Activated CD8-positive, alpha-beta memory T cell treated with anti-CD3 and anti-CD28 coated beads for 48 hours (primary cell): ENCODE measurements at regions not wholly inside any gene's neighbourhood (a gene's known extent, or its start where the extent isn't known, plus 50 kb on each side); places are given as distances from the start of the nearest gene placed in this dataset.
"Not testable (repeated sequence)": the region's sequence is repeated elsewhere in the genome, so short reads cannot be mapped to it uniquely, and the experiment has no call there.

Experiments
- DNase-seq, 3 experiments: peaks; one replicate each; pipeline ENCODE4 v3.0.0-alpha.2; 2020; ENCODE audit warnings: low read depth in 2 of 3, low spot score in 2 of 3

DNA sequence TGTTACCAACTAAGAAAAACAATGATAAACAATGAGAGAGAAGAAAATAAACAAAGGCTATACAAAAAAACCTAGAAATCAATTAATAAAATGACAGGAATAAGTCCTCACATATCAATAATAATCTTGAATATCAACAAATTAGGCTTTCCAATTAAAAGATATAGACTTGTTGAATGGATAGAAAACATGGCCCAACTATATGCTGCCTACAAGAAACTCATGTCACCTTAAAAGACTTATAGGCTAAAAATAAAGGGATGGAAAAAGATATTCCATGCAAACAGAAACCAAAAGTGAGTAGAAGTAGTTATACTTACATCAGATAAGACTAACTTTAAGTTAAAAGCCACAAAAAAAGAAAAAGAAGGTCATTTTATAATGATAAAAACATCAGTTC, 183.9 kb downstream of the MYRFL start:
- DNase-seq, result no peak

DNA sequence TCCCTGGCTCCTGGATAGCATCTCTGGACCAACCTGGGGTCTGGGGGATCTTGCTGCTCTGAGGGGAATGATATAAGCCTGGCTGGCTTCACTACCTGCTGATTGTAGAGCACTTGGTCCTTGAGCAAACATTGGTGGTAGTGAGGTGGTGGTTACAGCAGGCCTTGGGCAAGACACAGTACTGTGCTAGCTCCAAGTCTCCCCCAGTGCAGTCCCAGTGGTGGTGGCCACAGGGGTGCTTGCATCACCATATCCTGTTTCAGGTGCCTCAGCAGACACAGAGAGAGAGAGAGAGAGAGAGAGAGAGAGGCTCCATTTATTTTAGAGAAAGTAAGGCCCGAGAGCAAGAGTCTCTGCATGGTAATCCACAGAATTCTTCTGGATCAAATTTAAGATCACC, 186.3 kb downstream of the MYRFL start:
- DNase-seq, result no peak

DNA sequence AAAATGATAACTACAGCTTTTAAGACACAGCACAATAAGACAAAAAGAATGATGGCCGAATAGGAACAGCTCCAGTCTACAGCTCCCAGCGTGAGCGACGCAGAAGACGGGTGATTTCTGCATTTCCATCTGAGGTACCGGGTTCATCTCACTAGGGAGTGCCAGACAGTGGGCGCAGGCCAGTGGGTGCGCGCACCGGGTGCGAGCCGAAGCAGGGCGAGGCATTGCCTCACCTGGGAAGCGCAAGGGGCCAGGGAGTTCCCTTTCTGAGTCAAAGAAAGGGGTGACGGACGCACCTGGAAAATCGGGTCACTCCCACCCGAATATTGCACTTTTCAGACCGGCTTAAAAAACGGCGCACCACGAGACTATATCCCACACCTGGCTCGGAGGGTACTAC, 188.0 kb downstream of the MYRFL start:
- not testable (repeated sequence) for DNase-seq

DNA sequence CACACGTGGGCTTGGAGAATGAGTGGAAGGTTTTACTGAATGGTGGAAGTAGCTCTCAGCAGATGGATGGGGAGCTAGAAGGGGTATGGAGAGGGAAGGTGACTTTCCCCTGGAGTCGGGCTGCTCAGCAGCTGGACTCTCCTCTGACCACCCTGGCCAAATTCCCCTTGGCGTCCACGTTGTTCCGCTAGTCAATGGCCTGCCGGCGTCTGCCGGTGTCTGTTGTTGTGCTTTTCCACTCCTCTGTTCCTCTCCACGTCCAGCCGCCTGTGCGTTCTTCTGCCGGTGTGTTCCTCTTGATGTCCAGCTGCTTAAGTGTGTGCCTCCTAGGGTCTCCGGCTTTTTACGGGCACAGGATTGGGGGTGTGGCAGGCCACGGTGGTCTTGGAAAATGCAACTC, 203.5 kb downstream of the MYRFL start:
- no peak for DNase-seq

DNA sequence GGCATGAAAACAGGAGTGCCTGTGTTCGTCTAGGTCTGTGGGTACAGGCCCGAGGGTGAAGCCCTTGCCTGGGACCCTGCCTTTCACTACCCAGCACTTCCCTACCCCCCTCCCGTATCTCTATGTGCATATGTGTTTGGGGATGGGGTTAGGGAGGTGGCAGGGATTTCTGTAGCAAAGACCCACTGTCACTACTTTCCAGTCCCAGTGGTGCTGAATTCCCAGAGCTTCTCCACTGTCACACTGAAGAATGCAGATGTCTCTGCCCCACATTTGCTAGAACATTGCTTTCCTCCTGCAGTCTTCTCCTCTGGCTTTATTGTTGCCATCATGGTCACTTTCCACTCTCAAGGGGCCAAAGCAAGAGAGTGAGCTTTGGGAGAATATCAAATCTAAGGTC, 203.9 kb downstream of the MYRFL start:
- DNase-seq, result no peak

DNA sequence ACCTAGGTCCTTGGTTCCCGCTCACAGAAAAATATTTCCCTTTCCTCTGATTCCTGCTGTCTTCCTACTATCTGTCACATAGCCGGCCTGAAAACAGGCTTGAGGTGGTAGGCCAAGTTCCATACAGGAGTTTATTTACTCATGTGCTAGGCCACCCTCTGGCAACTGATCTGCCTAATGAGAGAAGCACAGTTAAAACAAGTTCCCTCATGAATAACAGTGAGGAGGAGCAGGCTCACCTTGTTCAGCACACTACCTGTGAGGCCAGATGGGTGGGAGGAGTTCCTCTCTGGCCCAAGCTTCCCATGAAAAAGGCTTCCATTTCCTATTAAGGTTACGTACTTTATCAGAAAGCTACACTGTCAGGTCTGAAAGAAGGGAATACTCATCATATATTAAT, 206.0 kb downstream of the MYRFL start:
- DNase-seq, result no peak

DNA sequence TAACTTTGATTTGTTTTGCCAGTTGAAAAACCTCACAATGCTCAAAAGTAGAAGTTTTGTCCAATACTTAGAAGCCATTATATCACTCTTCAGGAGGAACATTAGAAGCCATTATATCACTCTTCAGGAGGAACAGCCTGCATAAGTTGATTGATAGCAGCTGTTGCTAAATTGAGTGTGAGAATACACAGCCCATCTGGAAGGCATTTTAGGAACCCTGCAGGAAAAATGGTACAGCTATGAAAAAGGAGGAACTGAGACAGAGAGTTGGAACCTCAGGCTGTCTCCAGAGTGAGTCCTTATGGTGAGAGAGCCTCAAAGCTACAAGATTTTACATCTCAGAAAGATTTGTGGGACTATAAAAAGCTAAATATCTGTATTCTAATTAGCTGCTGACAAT, 207.0 kb downstream of the MYRFL start:
- no peak for DNase-seq

DNA sequence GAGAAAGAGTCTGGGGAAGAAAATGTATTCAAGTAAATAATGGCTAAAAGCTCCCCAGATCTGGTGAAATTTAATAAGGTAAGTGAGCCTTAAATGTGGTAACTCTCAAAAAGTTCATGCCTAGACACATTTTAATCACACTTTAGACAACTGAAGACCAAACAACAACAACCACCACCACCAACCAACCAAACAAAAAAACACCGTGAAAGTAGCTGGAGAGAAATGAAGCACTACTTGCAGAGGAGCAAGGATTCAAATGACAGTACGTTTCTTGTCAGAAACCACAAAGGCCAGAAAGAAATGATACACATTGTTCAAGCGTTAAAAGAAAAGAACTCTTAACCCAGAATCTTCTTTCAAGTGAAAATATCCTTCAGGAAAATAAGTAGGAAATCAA, 208.3 kb downstream of the MYRFL start:
- no peak for DNase-seq

DNA sequence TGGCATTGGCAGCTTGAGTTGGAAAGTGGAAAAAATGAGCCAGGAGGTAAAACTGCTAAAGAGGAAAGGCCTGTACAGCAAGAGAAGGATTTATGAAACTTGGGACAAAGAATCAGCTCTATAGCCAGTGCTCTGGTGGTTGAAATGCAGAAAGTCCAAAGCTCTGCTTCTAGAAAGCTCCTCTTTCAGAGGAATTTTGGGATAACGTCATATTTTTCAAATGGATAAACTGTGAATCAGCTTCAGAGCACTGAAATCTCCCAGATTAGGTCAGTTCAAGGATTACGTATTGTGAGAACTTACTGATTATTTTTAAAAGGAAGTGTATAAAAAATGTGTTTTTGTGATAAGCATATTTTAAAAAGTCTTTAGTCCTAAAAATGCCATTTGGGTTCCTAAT, 203.1 kb upstream of the CNOT2 start:
- no peak for DNase-seq

DNA sequence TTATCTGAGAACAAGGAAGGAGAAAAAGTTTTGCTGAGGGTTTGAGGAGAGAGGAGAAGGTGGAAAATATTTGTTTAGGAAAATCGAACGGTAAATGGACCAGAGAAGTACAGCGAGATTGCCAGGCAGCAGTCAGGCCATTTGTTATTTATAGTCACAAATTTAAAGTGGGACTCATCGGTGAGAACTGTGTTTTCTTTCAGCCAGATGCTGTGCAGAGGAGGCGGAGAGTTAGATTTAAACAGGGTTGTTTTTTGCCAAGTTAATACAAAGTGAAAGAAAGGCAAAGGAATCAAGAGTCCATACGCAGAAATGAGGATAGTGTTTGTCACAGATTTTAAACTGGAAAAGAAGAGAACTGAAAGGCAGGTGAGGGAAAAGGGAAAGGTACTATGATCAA, 200.6 kb upstream of the CNOT2 start:
- DNase-seq, result no peak

DNA sequence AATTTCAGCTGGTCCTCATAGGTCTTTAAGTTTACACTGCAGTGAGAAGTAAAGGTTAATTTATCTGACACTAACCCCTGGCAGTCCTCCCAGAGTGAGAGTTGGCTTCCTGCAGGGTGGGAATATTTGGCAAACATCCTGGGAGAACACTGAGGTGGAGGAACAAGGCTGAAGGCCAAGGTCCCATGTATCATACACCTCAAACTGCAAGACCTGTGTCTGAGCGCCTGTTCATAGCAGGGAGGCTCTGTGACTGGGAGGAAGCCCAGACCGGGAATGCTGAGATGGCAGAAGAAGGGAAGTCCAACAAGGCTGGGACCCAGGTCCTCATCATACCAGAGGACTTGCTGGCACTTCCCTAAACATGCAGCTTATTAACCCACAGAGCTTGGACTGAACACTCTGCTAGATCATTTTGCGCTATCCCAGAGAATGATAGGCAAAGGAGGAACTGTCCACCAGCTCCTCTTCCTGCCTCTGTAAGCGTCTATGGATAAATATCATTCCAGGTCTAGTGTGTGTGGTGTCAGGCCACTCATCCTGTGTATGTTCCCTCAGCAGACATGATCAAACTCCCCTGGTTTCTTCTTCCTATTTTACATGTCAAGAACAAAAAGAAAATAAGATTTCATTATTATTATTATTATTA, 199.6 kb upstream of the CNOT2 start:
- DNase-seq, result no peak

DNA sequence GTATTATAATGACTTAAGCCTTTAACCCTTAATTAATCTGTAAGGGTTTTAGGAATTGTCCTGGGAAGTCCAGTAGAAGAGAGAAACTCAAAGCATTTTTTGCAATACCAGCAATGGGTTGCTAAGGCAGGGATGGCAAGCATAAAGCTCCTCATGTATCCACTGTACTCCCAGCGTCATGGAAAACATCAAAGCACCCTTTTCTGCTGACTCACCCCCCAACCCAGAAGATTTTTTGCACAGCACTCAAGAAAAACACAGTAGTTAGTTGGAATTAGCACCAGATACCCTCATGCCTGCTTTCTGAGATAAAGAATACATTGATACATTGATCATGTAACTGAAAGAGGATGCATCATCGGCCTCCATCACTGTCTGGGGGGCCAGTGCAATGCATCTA, 199.1 kb upstream of the CNOT2 start:
- no peak for DNase-seq

DNA sequence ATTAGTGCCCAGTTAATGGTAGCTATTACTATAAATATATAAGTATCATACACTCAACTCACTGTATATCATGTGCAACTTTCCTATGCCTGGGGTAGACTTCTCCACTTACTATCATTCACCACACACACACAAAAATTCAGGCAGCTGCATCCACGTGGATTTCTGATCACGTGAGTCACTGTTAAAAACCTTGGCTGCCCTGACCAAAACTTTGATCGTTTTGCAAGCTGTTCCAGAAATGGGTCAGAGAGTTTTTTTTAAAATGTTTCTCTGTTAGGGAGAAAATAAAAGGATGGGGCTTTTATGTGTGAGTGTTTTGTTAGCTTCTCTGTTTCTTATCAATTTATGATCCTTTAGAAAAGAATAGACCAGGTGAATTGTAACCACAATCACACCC, 198.2 kb upstream of the CNOT2 start:
- DNase-seq, result no peak

DNA sequence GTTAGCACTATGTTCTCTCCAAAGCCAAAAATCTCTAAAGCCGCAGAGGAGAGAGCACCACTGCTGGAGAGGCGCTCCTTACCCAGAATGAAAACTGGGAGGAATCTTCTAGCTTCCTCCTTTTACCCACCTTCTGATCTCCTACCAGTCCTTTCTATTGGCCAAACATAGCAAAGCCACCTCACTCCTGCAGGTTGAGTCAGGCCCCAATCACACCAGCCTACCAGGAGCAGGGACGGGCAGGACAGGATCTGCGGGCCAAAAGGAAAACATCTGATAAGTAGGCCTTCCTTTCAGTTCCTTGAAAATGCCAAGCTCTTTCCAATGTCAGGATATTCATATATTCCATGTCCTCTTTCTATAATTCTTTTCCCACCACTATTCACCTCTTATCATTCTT, 197.7 kb upstream of the CNOT2 start:
- no peak for DNase-seq

DNA sequence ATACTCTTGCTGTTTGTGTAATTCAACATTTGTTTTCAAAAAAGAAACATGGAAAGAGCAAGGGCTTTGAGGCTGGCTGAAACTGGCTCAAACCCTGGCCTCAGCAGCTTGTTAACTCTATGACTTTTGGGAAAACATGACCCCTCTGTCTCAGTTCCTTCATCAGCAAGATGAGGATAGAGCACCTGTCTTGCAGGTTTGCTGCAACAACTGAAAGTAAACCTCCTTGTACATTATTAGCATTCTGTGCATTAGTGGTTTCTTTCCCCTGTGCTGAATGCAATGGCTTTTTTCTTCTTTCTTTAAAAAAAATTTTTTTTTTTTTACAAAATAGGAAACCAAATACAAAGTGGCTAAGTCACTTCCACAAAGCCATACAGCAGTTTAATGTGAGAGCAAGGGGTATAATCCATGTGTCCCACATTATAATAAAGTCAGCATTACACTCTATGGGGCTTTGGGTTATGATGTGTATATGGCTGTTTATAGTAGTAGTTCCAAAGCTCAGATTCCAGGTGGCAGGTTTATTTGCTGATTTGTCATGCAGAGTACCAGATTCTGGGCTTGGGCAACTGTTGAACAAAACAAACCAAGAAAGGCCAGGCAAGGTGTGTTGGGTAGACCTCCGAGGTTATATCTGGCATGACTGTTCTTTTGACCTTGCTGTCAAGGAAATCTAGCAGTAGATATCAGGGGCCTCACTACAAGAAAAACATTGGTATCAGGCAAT, 194.5 kb upstream of the CNOT2 start:
- no peak for DNase-seq

DNA sequence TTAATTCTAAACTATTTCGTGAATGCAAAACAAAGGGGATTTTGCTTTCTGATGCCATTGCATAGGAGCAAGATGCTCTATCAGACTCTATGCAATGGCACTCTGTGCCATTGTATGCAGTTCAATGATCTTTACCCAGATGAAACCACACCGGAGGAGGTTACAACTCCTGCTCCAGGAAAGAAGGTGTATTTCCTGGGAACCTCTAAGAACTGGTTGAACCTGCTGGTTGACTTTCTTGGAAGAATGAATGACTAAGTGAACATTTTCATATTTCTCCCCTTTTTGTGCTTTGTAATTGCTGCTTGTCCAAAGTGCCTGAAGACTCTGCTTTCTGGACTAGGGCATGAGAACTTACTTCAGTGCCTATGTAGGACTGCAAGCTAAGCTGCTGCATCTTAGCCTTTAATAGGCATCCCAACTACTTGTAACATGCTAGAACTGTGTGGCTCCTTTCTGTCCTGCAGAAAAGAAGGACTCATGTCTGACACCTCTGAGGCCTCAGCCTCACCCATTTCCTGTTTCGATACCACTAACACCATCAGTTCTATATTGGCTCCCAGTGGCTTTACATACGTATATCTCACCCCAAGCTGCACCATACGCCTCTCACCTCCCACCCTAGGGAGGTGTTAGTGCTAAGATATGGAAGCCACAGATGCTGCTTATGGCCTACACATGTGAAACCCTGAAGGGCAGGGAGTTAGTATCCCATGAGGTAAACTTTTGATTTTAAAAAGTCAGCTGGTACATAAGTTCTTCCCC, 193.5 kb upstream of the CNOT2 start:
- DNase-seq, result peak in 1 of 3 experiments; percentile 16

DNA sequence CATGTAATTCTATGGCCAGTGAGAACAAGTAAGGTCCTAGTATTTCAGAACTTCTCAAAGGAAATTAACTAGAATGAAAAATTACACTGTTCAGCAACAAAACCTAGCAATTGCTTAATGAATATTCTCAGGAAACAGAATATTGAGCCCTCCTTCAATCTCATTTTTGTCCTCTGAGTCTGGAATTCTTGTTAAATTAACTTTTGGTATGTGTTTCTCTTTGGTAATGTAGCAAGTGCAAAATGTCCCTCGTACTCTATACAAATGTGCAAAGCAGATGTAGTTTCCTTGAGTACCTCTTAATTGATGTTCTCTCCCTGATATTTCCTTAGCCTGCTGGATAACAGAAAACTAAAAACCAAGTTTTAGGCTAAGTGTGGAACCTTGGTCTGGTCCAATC, 190.8 kb upstream of the CNOT2 start:
- no peak for DNase-seq

DNA sequence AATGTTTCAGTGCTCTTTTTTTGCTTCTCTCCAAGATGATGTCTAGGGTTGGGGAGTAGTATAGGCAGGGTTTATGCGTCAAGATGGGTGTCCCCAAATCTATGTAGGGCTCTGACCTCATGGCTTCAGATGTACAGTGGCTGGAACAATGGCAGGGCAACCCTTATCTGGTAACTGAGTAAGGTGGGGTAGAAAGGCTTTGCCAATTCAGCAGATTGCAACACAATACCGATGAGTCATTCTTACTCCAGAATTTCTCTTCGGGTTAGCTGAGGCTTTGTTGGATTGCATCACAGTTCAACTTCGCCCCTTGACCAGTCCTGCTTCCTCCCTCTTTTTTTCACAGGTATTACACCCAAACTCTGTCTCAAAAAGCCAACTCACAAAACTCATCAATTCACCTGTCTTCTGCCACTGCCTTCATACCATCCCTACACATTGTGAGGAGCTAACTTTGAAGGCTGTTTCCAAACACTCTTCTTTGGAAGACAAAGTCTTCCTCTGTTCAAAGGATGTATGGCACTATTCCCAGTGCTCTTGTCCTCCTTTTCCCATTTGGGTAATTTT, 190.2 kb upstream of the CNOT2 start:
- no peak for DNase-seq

DNA sequence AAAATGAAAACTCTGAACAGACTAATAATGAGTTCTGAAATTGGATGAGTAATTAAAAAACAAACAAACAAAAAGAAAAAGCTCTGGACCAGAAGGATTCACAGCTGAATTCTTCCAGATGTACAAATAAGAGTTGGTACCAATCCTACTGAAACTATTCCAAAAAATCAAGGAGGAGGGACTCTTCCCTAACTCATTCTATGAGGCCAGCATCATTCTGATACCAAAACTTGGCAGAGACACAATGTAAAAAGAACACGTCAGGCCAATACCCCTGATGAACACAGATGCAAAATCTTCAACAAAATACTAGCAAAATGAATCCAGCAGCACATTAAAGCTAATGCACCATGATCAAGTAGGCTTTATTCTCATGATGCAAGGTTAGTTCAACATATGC, 183.9 kb upstream of the CNOT2 start:
- DNase-seq, result no peak

DNA sequence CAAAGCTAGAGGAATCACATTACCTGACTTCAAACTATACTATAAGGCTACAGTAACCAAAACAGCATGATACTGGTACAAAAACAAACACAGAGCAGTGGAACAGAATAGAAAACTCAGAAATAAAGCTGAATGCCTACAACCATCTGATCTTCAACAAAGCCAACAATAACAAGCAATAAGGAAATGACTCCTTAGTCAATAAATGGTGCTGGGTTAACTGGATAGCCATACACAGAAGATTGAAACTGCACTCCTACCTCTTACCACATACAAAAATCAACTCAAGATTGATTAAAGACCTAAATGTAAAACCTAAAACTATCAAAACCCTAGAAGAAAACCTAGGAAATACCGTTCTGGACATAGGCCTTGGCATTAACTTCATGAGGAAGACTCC, 182.6 kb upstream of the CNOT2 start:
- no peak for DNase-seq

DNA sequence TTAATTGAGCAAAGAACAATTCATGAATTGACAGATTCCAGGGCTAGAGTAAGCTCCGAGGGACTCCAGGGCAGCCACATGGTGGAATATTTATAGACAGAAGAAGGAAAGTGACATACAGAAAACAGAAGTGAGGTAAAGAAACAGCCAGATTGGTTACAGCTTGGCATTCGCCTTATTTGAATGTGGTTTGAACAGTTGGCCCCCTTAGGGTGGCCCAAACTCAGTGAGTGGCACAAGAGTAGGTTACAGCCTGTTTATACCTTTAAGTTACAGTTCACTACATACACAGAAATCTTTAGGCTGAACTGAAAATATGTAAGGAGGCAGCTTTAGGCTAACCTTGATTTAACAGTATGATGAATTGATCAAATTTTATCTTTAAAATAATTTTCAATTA, 174.5 kb upstream of the CNOT2 start:
- no peak for DNase-seq
